HepG2 (cell line): ENCODE measurements at regions not wholly inside any gene's neighbourhood (a gene's known extent, or its start where the extent isn't known, plus 50 kb on each side); places are given as distances from the start of the nearest gene placed in this dataset.

Experiments
- ATAC-seq: fragments of 200-7000 bp; cut with Tn5 transposase; 3 replicates; pipeline ENCODE4 v1.9.1; 2020; ENCODE audit warnings: mild to moderate bottlenecking, moderate library complexity
- BruUV-seq: library from RNA; stranded (reverse); fragments of 400-500 nt; replicated peaks from 2 replicates; lab custom pipeline; 2021; lab: Mats Ljungman, UMichigan
- CTCF ChIA-PET: fragments of 300-600 bp; formaldehyde crosslinking; extraction: SDS; loops from one replicate; lab custom pipeline; 2021; ENCODE audit warnings: low total read pairs, inconsistent platforms, low intra/inter-chr PET ratio; lab: Yijun Ruan, JAX
- POLR2A ChIA-PET: fragments of 350-600 bp; sonication (Branson Sonifier 250); formaldehyde crosslinking; loops from one replicate; lab custom pipeline; 2020; ENCODE audit warnings: antibody characterized with exemption, inconsistent platforms; lab: Yijun Ruan, JAX
- DNase-seq: peaks from one replicate; pipeline ENCODE4 v3.0.0-alpha.2; 2015; ENCODE audit warnings: low spot score
- FAIRE-seq: peaks from 3 replicates; lab custom pipeline; 2011; peaks lifted over from hg19 to GRCh38; lab: Jason Lieb, UNC
- H2AFZ ChIP-seq: one replicate; pipeline ENCODE4 v1.6.1; 2011; ENCODE audit warnings: low read length, inconsistent platforms
- H3K27ac ChIP-seq: fragments of 300-600 bp; 3 replicates; pipeline ENCODE4 v1.8.0; 2011; ENCODE audit warnings: mixed run types, mild to moderate bottlenecking, mixed read lengths, low read length, inconsistent platforms; ENCODE audit not compliant: insufficient read depth; ENCODE audit errors: extremely low read length
- H3K27me3 ChIP-seq, 2 experiments: fragments of 200-600 bp in 1 of 2; 2 replicates in 1 of 2; 3 replicates in 1 of 2; pipeline versions ENCODE4 v1.6.0 to v1.8.0; 2011; ENCODE audit warnings: low read length in 2 of 2, mild to moderate bottlenecking in 2 of 2, moderate library complexity in 2 of 2, inconsistent platforms in 1 of 2; ENCODE audit not compliant: insufficient read depth in 2 of 2, control insufficient read depth in 1 of 2
- H3K36me3 ChIP-seq, 2 experiments: fragments of 200-600 bp in 1 of 2; replicated peaks in 1 of 2; 2 replicates in 1 of 2; 3 replicates in 1 of 2; pipeline versions ENCODE4 v1.5.1 to v1.8.0; 2011; ENCODE audit warnings: low read length in 2 of 2, inconsistent platforms in 1 of 2; ENCODE audit not compliant: insufficient read depth in 2 of 2, control insufficient read depth in 1 of 2
- H3K4me1 ChIP-seq: 2 replicates; pipeline ENCODE4 v1.5.1; 2012; ENCODE audit warnings: low read length, inconsistent platforms; ENCODE audit not compliant: insufficient read depth
- H3K4me2 ChIP-seq: 2 replicates; pipeline ENCODE4 v1.6.0; 2011; ENCODE audit warnings: low read depth, low read length, inconsistent platforms
- H3K4me3 ChIP-seq, 3 experiments: fragments of 200-600 bp in 1 of 3; sonication (generic), shearing (Covaris generic) in 1 of 3; replicated peaks in 1 of 3; 2 replicates each; pipeline ENCODE4 v1.5.1; 2011 to 2016; ENCODE audit warnings: low read length in 3 of 3, inconsistent platforms in 2 of 3, low read depth in 2 of 3, mild to moderate bottlenecking in 2 of 3, control low read depth in 1 of 3, mixed read lengths in 1 of 3; ENCODE audit not compliant: insufficient read depth in 1 of 3
- H3K79me2 ChIP-seq: one replicate; pipeline ENCODE4 v1.6.1; 2011; ENCODE audit warnings: low read length, inconsistent platforms; ENCODE audit not compliant: insufficient read depth
- H3K9ac ChIP-seq: 2 replicates; pipeline ENCODE4 v1.6.0; 2011; ENCODE audit warnings: mild to moderate bottlenecking, low read depth, low read length, inconsistent platforms; ENCODE audit not compliant: insufficient read depth
- H3K9me3 ChIP-seq: 2 replicates; pipeline ENCODE4 v1.5.1; 2012; ENCODE audit warnings: mild to moderate bottlenecking, low read length
- H4K20me1 ChIP-seq: 2 replicates; pipeline ENCODE4 v1.6.0; 2011; ENCODE audit warnings: inconsistent platforms, mild to moderate bottlenecking, low read length, moderate library complexity; ENCODE audit not compliant: insufficient read depth
- ATF6 ChIP-seq: sonication (generic); formaldehyde crosslinking; conservative IDR thresholded peaks from 2 replicates; pipeline ENCODE4 v1.4.0; 2020; ENCODE audit warnings: missing genetic modification reagents
- ATF7 ChIP-seq, 2 experiments: fragments of 450-650 bp in 1 of 2; sonication (generic) in 1 of 2; formaldehyde crosslinking in 1 of 2; IDR thresholded peaks; 2 replicates each; pipeline versions ENCODE4 v1.4.0 to v1.6.1; 2016 to 2020; ENCODE audit warnings: antibody characterized with exemption in 1 of 2, mild to moderate bottlenecking in 1 of 2, missing genetic modification reagents in 1 of 2
- CENPT ChIP-seq: sonication (generic); formaldehyde crosslinking; IDR thresholded peaks from 2 replicates; pipeline ENCODE4 v1.8.0; 2022; ENCODE audit warnings: low read depth, mild to moderate bottlenecking, moderate library complexity, missing genetic modification reagents
- EHMT2 ChIP-seq: fragments of 200-600 bp; sonication (generic); IDR thresholded peaks from 2 replicates; pipeline ENCODE4 v1.7.0; 2017; ENCODE audit warnings: antibody characterized with exemption, low read depth, low read length, borderline replicate concordance
- HDAC2 ChIP-seq: sonication (generic); formaldehyde crosslinking; IDR thresholded peaks from 2 replicates; pipeline ENCODE4 v1.4.0; 2020; ENCODE audit warnings: missing genetic modification reagents
- MNT ChIP-seq: fragments of 450-650 bp; IDR thresholded peaks from 2 replicates; pipeline ENCODE4 v1.6.1; 2016
- NFE2 ChIP-seq: sonication (generic); formaldehyde crosslinking; IDR thresholded peaks from 2 replicates; pipeline ENCODE4 v1.4.0; 2020; ENCODE audit warnings: missing genetic modification reagents
- NKX3-1 ChIP-seq: sonication (generic); formaldehyde crosslinking; IDR thresholded peaks from 2 replicates; pipeline ENCODE4 v1.5.0; 2020; ENCODE audit warnings: missing genetic modification reagents
- TARDBP ChIP-seq: sonication (generic); formaldehyde crosslinking; IDR thresholded peaks from 2 replicates; pipeline ENCODE4 v1.8.0; 2022; ENCODE audit warnings: mild to moderate bottlenecking, missing genetic modification reagents
- ZBTB3 ChIP-seq: sonication (generic); formaldehyde crosslinking; IDR thresholded peaks from 2 replicates; pipeline ENCODE4 v1.4.0; 2020; ENCODE audit warnings: low read depth, mild to moderate bottlenecking, moderate library complexity, missing genetic modification reagents, borderline replicate concordance
- ZNF160 ChIP-seq: sonication (generic); formaldehyde crosslinking; IDR thresholded peaks from 2 replicates; pipeline ENCODE4 v1.8.0; 2022; ENCODE audit warnings: mild to moderate bottlenecking, inconsistent platforms, missing genetic modification reagents
- ZNF713 ChIP-seq: sonication (generic); formaldehyde crosslinking; IDR thresholded peaks from 2 replicates; pipeline ENCODE4 v1.4.0; 2020; ENCODE audit warnings: mild to moderate bottlenecking, missing genetic modification reagents
- ZNF761 ChIP-seq: sonication (generic); formaldehyde crosslinking; conservative IDR thresholded peaks from 2 replicates; pipeline ENCODE4 v1.4.0; 2020; ENCODE audit warnings: mild to moderate bottlenecking, missing genetic modification reagents
- WGBS: methylation state at CpG from one replicate; pipeline ENCODE4 v1.1.6; 2017; ENCODE audit warnings: low lambda C conversion rate; 5-methylcytosine and 5-hydroxymethylcytosine counted together
- in situ Hi-C: cut with HindIII; loops from 2 replicates; pipeline ENCODE4 v1.10.0; 2017; ENCODE audit warnings: low pct_unique_long_range_greater_than_20kb; ENCODE audit not compliant: extremely low pct_ligation_motif_present
- intact Hi-C: fragments of 100-400 bp; cut with micrococcal nuclease; formaldehyde crosslinking; loops from one replicate; pipeline ENCODE4 v1.10.0; 2022; ENCODE audit not compliant: unreplicated experiment

GRCh38 chr2:61769093-61769675, 84.7 kb downstream of the FAM161A start:
- ATAC-seq, result no peak
- H3K79me2 ChIP-seq, result no peaks in the 10 kb centered on the region
- no peak overlapping the region for H2AFZ ChIP-seq
- H3K36me3 ChIP-seq, result no peaks in the 10 kb centered on the region
- POLR2A ChIA-PET, result no interaction called here
- no peak overlapping the region for H3K27ac ChIP-seq
- H3K4me3 ChIP-seq, result no peak overlapping the region
- no peak overlapping the region for H3K9ac ChIP-seq
- peaks cover 7% of the 10 kb centered on the region; the same call in 1 of the 2 replicates for H3K4me1 ChIP-seq
- no peaks in the 10 kb centered on the region for H3K9me3 ChIP-seq
- no TSS peak for BruUV-seq
- TF ChIP-seq ZNF160 (CRISPR knock-in tag) (no peak), ATF7 (IDR thresholded peaks at IDR 0.05) (peak; percentile 92), ATF7 (CRISPR knock-in tag; IDR thresholded peaks at IDR 0.05) (no peak)
- WGBS, result 8% methylated on average over 1 of the region's 1 CpG
- CTCF ChIA-PET, result no interaction called here
- H3K4me2 ChIP-seq, result no peak overlapping the region
- H4K20me1 ChIP-seq, result no peaks in the 10 kb centered on the region
- H3K27me3 ChIP-seq, result peaks cover 0 to 7% of the 10 kb centered on the region in 2 experiments; a peak in 1 of 5 replicates
- no peak for FAIRE-seq
- no peak for DNase-seq
- intact Hi-C loops, result loop anchor here (10.0 kb wide), 1 partner anchor 234 kb away; the partner anchor contains the start of gene XPO1
- in situ Hi-C loops, result no loop called here

- Histone ChIP-seq H3K27me3 (no peaks in the 10 kb centered on the region; a peak in 1 of 5 replicates), H3K4me1 (peaks cover 7% of the 10 kb centered on the region; the same call in 1 of the 2 replicates), H4K20me1 (no peaks in the 10 kb centered on the region), H3K4me2 (peak overlapping the region; percentile 89), H3K9ac (peak overlapping the region; percentile 76), H3K27ac (peak overlapping the region; percentile 77), H2AFZ (peak overlapping the region; percentile 96), H3K36me3 (no peaks in the 10 kb centered on the region), H3K9me3 (no peaks in the 10 kb centered on the region), H3K4me3 (peak overlapping the region; percentile 53 to 85 (median 83)), H3K79me2 (no peaks in the 10 kb centered on the region)
- CTCF ChIA-PET, result no interaction called here
- WGBS, result 23% methylated on average over 59 of the region's 70 CpGs
- no TSS peak for BruUV-seq
- intact Hi-C loops (loop anchor here (1.0 to 10.0 kb wide), 2 partner anchors 69 to 229 kb away; partner anchors contain the start of gene XPO1), in situ Hi-C loops (no loop called here)
- POLR2A ChIA-PET, result interaction anchor here (1.1 to 1.5 kb wide), 9 partner anchors 9 to 587 kb away, joined by 4 to 10 read pairs (median 5); partner anchors contain the start of gene XPO1
- peak; percentile 99 for ATAC-seq
- peak; percentile 42 for FAIRE-seq
- DNase-seq, result peak; percentile 89
- TF ChIP-seq EHMT2 (no peak), MNT (peak; percentile 11; the same call in 1 of the 2 replicates), ZNF713 (CRISPR knock-in tag) (no peak), TARDBP (CRISPR knock-in tag) (peak; percentile 66; the same call in 1 of the 2 replicates), ATF6 (no peak), CENPT (CRISPR knock-in tag) (peak; percentile 70; the same call in 1 of the 2 replicates), NKX3-1 (CRISPR knock-in tag) (peak; percentile 83), ZNF761 (CRISPR knock-in tag) (peak; percentile 53; the same call in 1 of the 2 replicates), ZBTB3 (CRISPR knock-in tag) (peak; percentile 50; the same call in 1 of the 2 replicates), NFE2 (no peak), HDAC2 (CRISPR knock-in tag) (0 out of 2 replicates have a peak, but pooled peaks have one; percentile 9)
These were observed 89.6 kb downstream of the FAM161A start for GRCh38 chr2:61764035-61764800.
